Breast epithelium (tissue), 4 donors: ENCODE measurements at regions not wholly inside any gene's neighbourhood (a gene's known extent, or its start where the extent isn't known, plus 50 kb on each side); places are given as distances from the start of the nearest gene placed in this dataset.

Experiments
- DNase-seq, 2 donors: peaks; one replicate each; pipeline ENCODE4 v3.0.0-alpha.2; 2019; ENCODE audit warnings: low spot score in 2 of 2
- H3K27ac ChIP-seq, 2 donors: fragments of 200-600 bp; sonication (generic) in 1 of 2; one replicate each; pipeline ENCODE4 v1.5.1; 2016 to 2019; ENCODE audit warnings: mild to moderate bottlenecking in 1 of 2
- H3K27me3 ChIP-seq, 2 donors: fragments of 200-600 bp; sonication (generic) in 1 of 2; one replicate each; pipeline versions ENCODE4 v1.5.1 to v1.6.0; 2017 to 2019; ENCODE audit warnings: control low read depth in 1 of 2, mild to moderate bottlenecking in 1 of 2
- H3K36me3 ChIP-seq: fragments of 200-600 bp; one replicate; pipeline ENCODE4 v1.5.1; 2019
- H3K4me1 ChIP-seq, 2 donors: fragments of 200-600 bp; sonication (generic); one replicate each; pipeline ENCODE4 v1.5.1; 2016 to 2019; ENCODE audit warnings: control low read depth in 1 of 2
- H3K4me3 ChIP-seq, 3 donors: fragments of 200-600 bp; sonication (generic); 1 replicate in 2 of 3; 2 replicates in 1 of 3; pipeline ENCODE4 v1.5.1; 2016 to 2019; ENCODE audit warnings: mild to moderate bottlenecking in 3 of 3, moderate library complexity in 2 of 3
- H3K9me3 ChIP-seq, 2 donors: fragments of 200-600 bp; sonication (generic) in 1 of 2; one replicate each; pipeline ENCODE4 v1.5.1; 2016 to 2019; ENCODE audit warnings: control low read depth in 1 of 2
- CTCF ChIP-seq, 3 donors: fragments of 450-650 bp; IDR thresholded peaks; one replicate each; pipeline ENCODE4 v1.5.1; 2016 to 2017; ENCODE audit warnings: antibody characterized with exemption in 3 of 3, mild to moderate bottlenecking in 3 of 3, moderate library complexity in 3 of 3
- POLR2A ChIP-seq: fragments of 450-650 bp; IDR thresholded peaks from one replicate; pipeline ENCODE4 v1.6.1; 2016; ENCODE audit warnings: antibody characterized with exemption, mild to moderate bottlenecking, moderate library complexity
- POLR2AphosphoS5 ChIP-seq, 3 donors: sonication (generic); formaldehyde crosslinking; IDR thresholded peaks; one replicate each; pipeline ENCODE4 v1.6.1; 2017; ENCODE audit warnings: antibody characterized with exemption in 3 of 3
- intact Hi-C: fragments of 100-400 bp; cut with DNase I; formaldehyde crosslinking; loops from one replicate; pipeline ENCODE4 v1.15.1; 2023; ENCODE audit warnings: low total_unique reads

- H3K9me3 ChIP-seq, result no peaks in the 10 kb centered on the region
- intact Hi-C loops, result no loop called here
- H3K4me3 ChIP-seq, result no peak overlapping the region
- H3K4me1 ChIP-seq, result no peaks in the 10 kb centered on the region
- DNase-seq, result no peak
- H3K27me3 ChIP-seq, result no peaks in the 10 kb centered on the region
- TF ChIP-seq CTCF (IDR thresholded peaks at IDR 0.05), result no peak
- TF ChIP-seq POLR2A, result no peak
- no peak for TF ChIP-seq POLR2AphosphoS5 (IDR thresholded peaks at IDR 0.05)
- no peak overlapping the region for H3K27ac ChIP-seq
- H3K36me3 ChIP-seq, result no peaks in the 10 kb centered on the region
Observed at GRCh38 chr6:165718491-165718891, 55.5 kb upstream of the PDE10A start.

GRCh38 chr6:165717732-165718465 is 54.9 kb upstream of the PDE10A start:
- Histone ChIP-seq H3K27ac (no peak overlapping the region), H3K27me3 (no peaks in the 10 kb centered on the region), H3K36me3 (no peaks in the 10 kb centered on the region), H3K9me3 (no peaks in the 10 kb centered on the region), H3K4me1 (no peaks in the 10 kb centered on the region), H3K4me3 (no peak overlapping the region)
- DNase-seq, result no peak
- TF ChIP-seq CTCF (IDR thresholded peaks at IDR 0.05), result no peak
- intact Hi-C loops, result no loop called here

GRCh38 chr6:165716886-165717285 is 53.8 kb upstream of the PDE10A start:
- no peaks in the 10 kb centered on the region for H3K36me3 ChIP-seq
- H3K9me3 ChIP-seq, result no peaks in the 10 kb centered on the region
- H3K4me3 ChIP-seq, result no peak overlapping the region
- no peak for TF ChIP-seq CTCF (IDR thresholded peaks at IDR 0.05)
- TF ChIP-seq POLR2A, result no peak
- no peak for TF ChIP-seq POLR2AphosphoS5 (IDR thresholded peaks at IDR 0.05)
- intact Hi-C loops, result no loop called here
- H3K27ac ChIP-seq, result no peak overlapping the region
- H3K27me3 ChIP-seq, result no peaks in the 10 kb centered on the region
- no peaks in the 10 kb centered on the region for H3K4me1 ChIP-seq
- DNase-seq, result no peak

GRCh38 chr6:165715428-165715827 is 52.4 kb upstream of the PDE10A start:
- TF ChIP-seq POLR2AphosphoS5 (IDR thresholded peaks at IDR 0.05) (no peak), CTCF (IDR thresholded peaks at IDR 0.05) (no peak), POLR2A (no peak)

GRCh38 chr6:165714907-165715306 is 51.9 kb upstream of the PDE10A start:
- intact Hi-C loops, result loop anchor here (1.0 kb wide), 1 partner anchor 24 kb away; no protein-coding TSS in a partner anchor
- H3K27ac ChIP-seq, result no peak overlapping the region
- no peak for DNase-seq
- H3K4me3 ChIP-seq, result no peak overlapping the region
- H3K27me3 ChIP-seq, result no peaks in the 10 kb centered on the region
- H3K36me3 ChIP-seq, result no peaks in the 10 kb centered on the region
- no peak for TF ChIP-seq POLR2AphosphoS5 (IDR thresholded peaks at IDR 0.05)
- TF ChIP-seq POLR2A, result no peak
- TF ChIP-seq CTCF (IDR thresholded peaks at IDR 0.05), result no peak
- H3K4me1 ChIP-seq, result no peaks in the 10 kb centered on the region
- no peaks in the 10 kb centered on the region for H3K9me3 ChIP-seq

More at GRCh38 chr6:165715428-165715827, 52.4 kb upstream of the PDE10A start:
- H3K36me3 ChIP-seq, result no peaks in the 10 kb centered on the region
- no peak for DNase-seq
- intact Hi-C loops, result no loop called here
- no peaks in the 10 kb centered on the region for H3K27me3 ChIP-seq
- no peaks in the 10 kb centered on the region for H3K9me3 ChIP-seq
- no peaks in the 10 kb centered on the region for H3K4me1 ChIP-seq
- no peak overlapping the region for H3K4me3 ChIP-seq
- H3K27ac ChIP-seq, result no peak overlapping the region
